Activated naive CD8-positive, alpha-beta T cell treated with anti-CD3 and anti-CD28 coated beads for 36 hours (primary cell): ENCODE measurements at regions not wholly inside any gene's neighbourhood (a gene's known extent, or its start where the extent isn't known, plus 50 kb on each side); places are given as distances from the start of the nearest gene placed in this dataset.
A peak's percentile ranks its signal among the peaks of the same experiment; 100 is the strongest.
"Not testable (repeated sequence)": the region's sequence is repeated elsewhere in the genome, so short reads cannot be mapped to it uniquely, and the experiment has no call there.

Source experiments
- DNase-seq: peaks from one replicate; pipeline ENCODE4 v3.0.0; 2021
- H3K27ac Mint-ChIP-seq: one replicate; pipeline ENCODE4 v1.8.0; 2022; ENCODE audit warnings: mild to moderate bottlenecking, moderate library complexity, mixed read lengths
- H3K27me3 Mint-ChIP-seq: one replicate; pipeline ENCODE4 v1.8.0; 2022; ENCODE audit warnings: mild to moderate bottlenecking, mixed read lengths
- H3K36me3 Mint-ChIP-seq: one replicate; pipeline ENCODE4 v1.8.0; 2021; ENCODE audit warnings: mild to moderate bottlenecking, mixed read lengths
- H3K4me1 Mint-ChIP-seq: one replicate; pipeline ENCODE4 v1.8.0; 2021; ENCODE audit warnings: mixed read lengths
- H3K4me3 Mint-ChIP-seq: one replicate; pipeline ENCODE4 v1.8.0; 2022; ENCODE audit warnings: mild to moderate bottlenecking, moderate library complexity, mixed read lengths
- H3K9me3 Mint-ChIP-seq: one replicate; pipeline ENCODE4 v1.8.0; 2022; ENCODE audit warnings: mixed read lengths

DNA sequence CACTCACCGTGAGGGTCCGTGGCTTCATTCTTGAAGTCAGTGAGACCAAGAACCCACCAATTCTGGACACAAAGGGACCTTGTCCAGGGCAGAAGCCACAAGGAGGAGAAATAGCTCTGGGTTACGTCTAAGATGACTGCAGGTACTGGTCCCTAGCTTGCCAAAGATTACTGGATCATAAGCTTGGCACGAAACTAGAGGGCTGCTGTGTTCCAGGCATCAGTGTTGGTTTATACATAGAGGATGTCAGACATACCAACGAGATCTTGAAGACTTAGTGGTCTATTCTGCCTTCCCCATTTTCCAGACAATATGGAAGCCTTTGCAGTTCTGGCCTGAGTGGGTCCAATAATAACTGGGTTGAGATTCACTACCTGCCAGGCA is 175.7 kb downstream of the TBX18 start:
- H3K27ac Mint-ChIP-seq, result no peak overlapping the region
- no peak overlapping the region for H3K4me3 Mint-ChIP-seq
- peaks cover 8% of the 10 kb centered on the region for H3K4me1 Mint-ChIP-seq
- no peaks in the 10 kb centered on the region for H3K27me3 Mint-ChIP-seq
- no peak for DNase-seq
- H3K36me3 Mint-ChIP-seq, result no peaks in the 10 kb centered on the region
- peaks cover 1% of the 10 kb centered on the region for H3K9me3 Mint-ChIP-seq

- H3K9me3 Mint-ChIP-seq, H3K27me3 Mint-ChIP-seq, H3K36me3 Mint-ChIP-seq, H3K27ac Mint-ChIP-seq, H3K4me1 Mint-ChIP-seq, DNase-seq: not testable (repeated sequence)
- H3K4me3 Mint-ChIP-seq, result peak overlapping the region; percentile 64
Observed at GRCh38 chr6:84587994-84588696, 176.3 kb downstream of the TBX18 start.

GRCh38 chr6:84587202-84587940 is 177.0 kb downstream of the TBX18 start:
- not testable (repeated sequence) for H3K27me3 Mint-ChIP-seq, DNase-seq, H3K36me3 Mint-ChIP-seq, H3K27ac Mint-ChIP-seq, H3K4me3 Mint-ChIP-seq, H3K9me3 Mint-ChIP-seq, H3K4me1 Mint-ChIP-seq

- no peaks in the 10 kb centered on the region for H3K36me3 Mint-ChIP-seq
- H3K4me3 Mint-ChIP-seq, result no peak overlapping the region
- no peak for DNase-seq
- H3K9me3 Mint-ChIP-seq, result peaks cover 2% of the 10 kb centered on the region
- H3K27me3 Mint-ChIP-seq, result no peaks in the 10 kb centered on the region
- H3K4me1 Mint-ChIP-seq, result peaks cover 6% of the 10 kb centered on the region
- H3K27ac Mint-ChIP-seq, result no peak overlapping the region
Observed at GRCh38 chr6:84583784-84584183, 180.6 kb downstream of the TBX18 start.

DNA sequence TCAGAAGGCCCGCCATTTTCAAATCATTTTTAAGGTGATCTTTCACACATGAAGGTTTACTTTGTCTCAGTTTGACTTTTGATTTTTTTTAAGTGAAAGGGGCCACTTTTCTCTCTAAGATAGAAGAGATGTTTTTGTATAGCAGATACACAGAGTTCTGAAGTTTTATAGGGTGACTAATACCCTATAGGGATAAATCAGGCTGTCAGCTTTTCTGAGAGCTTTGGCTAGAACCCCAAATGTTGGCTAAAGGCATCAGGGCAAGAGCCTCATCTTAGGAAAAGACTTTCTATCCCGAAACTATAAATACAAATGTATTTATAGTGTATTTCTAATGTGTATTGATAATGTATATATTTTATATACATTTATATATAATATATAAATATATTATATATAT is 181.4 kb downstream of the TBX18 start:
- H3K36me3 Mint-ChIP-seq, result no peaks in the 10 kb centered on the region
- peaks cover 2% of the 10 kb centered on the region for H3K9me3 Mint-ChIP-seq
- DNase-seq, result no peak
- H3K4me1 Mint-ChIP-seq, result no peaks in the 10 kb centered on the region
- no peak overlapping the region for H3K27ac Mint-ChIP-seq
- H3K4me3 Mint-ChIP-seq, result no peak overlapping the region
- no peaks in the 10 kb centered on the region for H3K27me3 Mint-ChIP-seq

DNA sequence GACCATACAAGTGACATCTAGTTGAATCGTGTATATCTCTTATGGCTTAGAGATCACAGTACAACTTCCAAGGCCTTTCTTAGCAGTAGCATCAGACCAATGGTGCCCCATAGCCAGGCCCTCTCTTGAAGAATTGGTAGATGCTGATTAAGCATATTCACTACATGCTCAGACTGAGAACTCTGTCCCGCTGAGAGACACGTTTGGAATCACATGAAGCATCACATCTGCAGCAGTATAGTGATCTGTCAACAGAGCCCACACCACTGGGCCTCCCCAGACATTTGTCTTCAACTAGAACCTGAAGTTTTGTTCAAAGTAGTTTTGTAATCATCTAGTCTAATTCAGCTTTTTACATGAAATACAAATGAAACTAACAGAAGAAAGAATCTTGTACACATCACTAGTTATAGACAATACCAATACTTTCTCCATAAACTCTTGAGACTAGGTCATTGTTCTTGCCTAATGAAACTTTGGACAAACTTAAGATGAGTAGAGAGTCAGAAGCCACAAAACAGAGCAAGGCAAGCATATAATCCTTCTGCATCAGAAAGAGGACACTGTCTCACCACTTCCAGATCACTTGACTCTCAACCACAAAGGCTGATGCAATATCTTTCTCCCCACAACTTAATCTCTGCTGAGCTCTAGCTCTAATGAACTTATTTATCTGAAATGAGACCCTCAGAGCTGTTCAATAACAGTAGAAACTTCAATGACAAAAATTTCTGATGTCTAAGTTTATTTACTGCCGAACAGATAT is 182.7 kb downstream of the TBX18 start:
- Mint-ChIP-seq H3K4me1 (no peaks in the 10 kb centered on the region), H3K27ac (no peak overlapping the region), H3K27me3 (no peaks in the 10 kb centered on the region), H3K4me3 (no peak overlapping the region), H3K36me3 (no peaks in the 10 kb centered on the region), H3K9me3 (peaks cover 2% of the 10 kb centered on the region)
- no peak for DNase-seq

- H3K9me3 Mint-ChIP-seq, result peaks cover 2% of the 10 kb centered on the region
- H3K4me1 Mint-ChIP-seq, result no peaks in the 10 kb centered on the region
- no peaks in the 10 kb centered on the region for H3K36me3 Mint-ChIP-seq
- no peak overlapping the region for H3K4me3 Mint-ChIP-seq
- H3K27me3 Mint-ChIP-seq, result no peaks in the 10 kb centered on the region
- H3K27ac Mint-ChIP-seq, result no peak overlapping the region
- DNase-seq, result no peak
Observed at GRCh38 chr6:84579404-84579803, 185.0 kb downstream of the TBX18 start.

- no peak for DNase-seq
- Mint-ChIP-seq H3K4me3 (no peak overlapping the region), H3K27me3 (no peaks in the 10 kb centered on the region), H3K9me3 (peaks cover 2% of the 10 kb centered on the region), H3K36me3 (no peaks in the 10 kb centered on the region), H3K27ac (no peak overlapping the region), H3K4me1 (no peaks in the 10 kb centered on the region)
Observed at GRCh38 chr6:84576029-84576428, 188.4 kb downstream of the TBX18 start.

DNA sequence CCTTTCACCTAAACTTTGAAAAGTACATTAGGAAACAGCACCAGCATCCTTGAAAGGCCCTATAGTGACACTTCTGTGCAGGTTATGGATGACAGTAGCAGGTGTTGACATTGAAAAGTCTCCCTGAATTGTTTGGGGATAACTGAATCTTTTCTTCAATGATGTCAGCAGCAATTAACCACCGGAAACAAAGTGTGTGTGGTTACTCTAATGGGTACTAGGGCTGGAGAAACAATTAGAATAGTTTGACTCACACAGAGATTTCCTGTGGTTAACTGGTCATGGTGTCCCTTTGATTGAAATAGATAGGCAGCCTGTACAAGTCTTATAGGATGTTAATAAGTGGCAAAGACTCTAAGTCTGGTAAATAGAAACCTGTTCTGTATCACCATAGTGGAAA is 189.1 kb downstream of the TBX18 start:
- Mint-ChIP-seq H3K27ac (no peak overlapping the region), H3K9me3 (peaks cover 2% of the 10 kb centered on the region), H3K4me3 (no peak overlapping the region), H3K27me3 (no peaks in the 10 kb centered on the region), H3K36me3 (no peaks in the 10 kb centered on the region), H3K4me1 (no peaks in the 10 kb centered on the region)
- DNase-seq, result no peak

DNA sequence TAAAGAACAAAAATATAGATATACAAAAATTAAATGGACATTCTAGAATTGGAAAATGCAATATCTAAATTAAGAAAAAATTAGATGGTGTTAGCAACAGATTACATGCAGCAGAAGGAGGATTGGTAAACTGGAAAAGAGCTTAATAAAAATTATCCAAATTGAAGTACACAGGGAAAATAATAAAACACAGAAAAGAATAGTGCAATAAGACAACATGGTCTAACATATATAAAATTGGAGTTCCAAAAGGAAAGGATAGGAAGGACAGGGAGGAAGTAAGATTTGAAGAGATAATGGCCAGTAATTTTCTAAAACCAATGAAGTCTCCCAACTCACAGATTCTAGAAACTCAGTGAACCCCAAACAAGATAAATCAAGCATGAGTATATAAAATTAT is 194.5 kb downstream of the TBX18 start:
- Mint-ChIP-seq H3K27me3 (no peaks in the 10 kb centered on the region), H3K9me3 (peaks cover 6% of the 10 kb centered on the region), H3K36me3 (no peaks in the 10 kb centered on the region), H3K4me1 (no peaks in the 10 kb centered on the region), H3K4me3 (no peak overlapping the region), H3K27ac (no peak overlapping the region)
- DNase-seq, result no peak

- Mint-ChIP-seq H3K27ac (no peak overlapping the region), H3K27me3 (no peaks in the 10 kb centered on the region), H3K9me3 (peaks cover 6% of the 10 kb centered on the region), H3K4me3 (no peak overlapping the region), H3K36me3 (no peaks in the 10 kb centered on the region), H3K4me1 (no peaks in the 10 kb centered on the region)
- no peak for DNase-seq
Observed at GRCh38 chr6:84568971-84569370, 195.4 kb downstream of the TBX18 start.

- DNase-seq, H3K27me3 Mint-ChIP-seq, H3K4me1 Mint-ChIP-seq, H3K36me3 Mint-ChIP-seq, H3K4me3 Mint-ChIP-seq, H3K27ac Mint-ChIP-seq, H3K9me3 Mint-ChIP-seq: not testable (repeated sequence)
Observed at GRCh38 chr6:84565718-84566117, 198.7 kb downstream of the TBX18 start.

- DNase-seq, result no peak
- Mint-ChIP-seq H3K9me3 (peaks cover 1% of the 10 kb centered on the region), H3K27me3 (no peaks in the 10 kb centered on the region), H3K4me1 (no peaks in the 10 kb centered on the region), H3K27ac (no peak overlapping the region), H3K36me3 (no peaks in the 10 kb centered on the region), H3K4me3 (no peak overlapping the region)
Observed at GRCh38 chr6:84560436-84561390, 203.7 kb downstream of the TBX18 start.

DNA sequence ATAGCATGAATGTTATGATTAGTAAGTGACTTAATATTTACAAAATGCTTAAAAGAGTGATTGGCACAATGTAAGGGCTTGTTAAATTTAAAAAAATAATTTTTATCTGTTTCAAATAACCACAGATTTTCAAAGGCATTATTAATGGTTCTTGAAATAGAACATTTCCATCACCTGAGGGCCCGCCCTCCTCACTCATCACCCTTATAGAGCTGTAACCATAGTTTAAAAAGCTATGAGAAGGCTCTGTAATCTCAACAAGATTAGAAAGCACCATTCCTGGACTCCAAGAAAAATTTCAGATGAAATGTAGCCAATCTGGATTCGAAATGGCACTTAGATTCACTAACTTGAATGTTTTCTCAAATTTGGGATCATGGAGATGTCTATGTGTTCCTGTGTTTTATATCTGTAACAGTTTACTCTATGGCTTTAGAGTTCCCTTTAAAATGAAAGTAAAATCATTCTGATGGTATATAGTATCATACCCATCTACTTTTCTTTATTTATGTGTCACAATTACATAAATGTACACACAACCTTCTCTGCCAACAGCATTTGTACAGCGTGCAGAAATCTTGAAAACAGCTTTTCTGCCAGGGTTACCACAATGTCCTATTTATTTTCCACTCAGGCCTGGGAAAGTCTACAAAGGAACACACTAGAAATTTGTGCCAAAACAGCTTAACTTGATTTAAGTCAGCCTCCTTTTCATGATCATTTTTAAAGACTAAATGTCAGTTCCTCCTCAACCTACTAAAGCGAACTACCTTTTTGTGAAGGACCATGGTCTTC is 207.7 kb downstream of the TBX18 start:
- no peaks in the 10 kb centered on the region for H3K36me3 Mint-ChIP-seq
- H3K4me1 Mint-ChIP-seq, result no peaks in the 10 kb centered on the region

More for the DNA sequence above, 207.7 kb downstream of the TBX18 start:
- H3K27me3 Mint-ChIP-seq, result no peaks in the 10 kb centered on the region
- H3K9me3 Mint-ChIP-seq, result peaks cover under 1% of the 10 kb centered on the region
- no peak overlapping the region for H3K4me3 Mint-ChIP-seq
- DNase-seq, result no peak
- no peak overlapping the region for H3K27ac Mint-ChIP-seq
